Muscle of arm (tissue), 1 donor: ENCODE measurements at regions not wholly inside any gene's neighbourhood (a gene's known extent, or its start where the extent isn't known, plus 50 kb on each side); places are given as distances from the start of the nearest gene placed in this dataset.

Source experiments
- DNase-seq: peaks from one replicate; pipeline ENCODE4 v3.0.0-alpha.2; 2013

- DNase-seq, result no peak
These were observed 198.7 kb upstream of the SERP2 start for GRCh38 chr13:44174769-44175425.

GRCh38 chr13:44176173-44176572, 197.5 kb upstream of the SERP2 start:
- no peak for DNase-seq

GRCh38 chr13:44180876-44181536, 192.6 kb upstream of the SERP2 start:
- DNase-seq, result no peak

GRCh38 chr13:44181931-44182330, 191.7 kb upstream of the SERP2 start:
- no peak for DNase-seq

GRCh38 chr13:44184740-44185139, 188.9 kb upstream of the SERP2 start:
- DNase-seq, result no peak

- no peak for DNase-seq
These were observed 185.4 kb upstream of the SERP2 start for GRCh38 chr13:44188257-44188656.

- DNase-seq, result no peak
These were observed 184.5 kb upstream of the SERP2 start for GRCh38 chr13:44189085-44189484.

GRCh38 chr13:44191103-44191502, 182.5 kb upstream of the SERP2 start:
- DNase-seq, result no peak

- peak; percentile 65 for DNase-seq
These were observed 182.0 kb upstream of the SERP2 start for GRCh38 chr13:44191504-44192171.

GRCh38 chr13:44193731-44194130, 179.9 kb upstream of the SERP2 start:
- no peak for DNase-seq

- no peak for DNase-seq
These were observed 178.4 kb upstream of the SERP2 start for GRCh38 chr13:44195245-44195644.

GRCh38 chr13:44196196-44196751, 177.3 kb upstream of the SERP2 start:
- no peak for DNase-seq

- DNase-seq, result no peak
These were observed 175.5 kb upstream of the SERP2 start for GRCh38 chr13:44197791-44198770.

GRCh38 chr13:44198826-44199225, 174.8 kb upstream of the SERP2 start:
- no peak for DNase-seq

- DNase-seq, result no peak
These were observed 173.9 kb upstream of the SERP2 start for GRCh38 chr13:44199627-44200207.

- DNase-seq, result no peak
These were observed 167.2 kb upstream of the SERP2 start for GRCh38 chr13:44206434-44206833.

GRCh38 chr13:44207476-44207875, 166.1 kb upstream of the SERP2 start:
- no peak for DNase-seq

- no peak for DNase-seq
These were observed 163.1 kb upstream of the SERP2 start for GRCh38 chr13:44210525-44210924.

- no peak for DNase-seq
These were observed 162.3 kb upstream of the SERP2 start for GRCh38 chr13:44211286-44211685.

GRCh38 chr13:44211704-44212346, 161.8 kb upstream of the SERP2 start:
- no peak for DNase-seq
